GM18511 (cell line): ENCODE measurements at regions not wholly inside any gene's neighbourhood (a gene's known extent, or its start where the extent isn't known, plus 50 kb on each side); places are given as distances from the start of the nearest gene placed in this dataset.
"Not testable (repeated sequence)": the region's sequence is repeated elsewhere in the genome, so short reads cannot be mapped to it uniquely, and the experiment has no call there.

Source experiments
- ATAC-seq: cut with Tn5 transposase; IDR thresholded peaks from one replicate; pipeline ENCODE4 v1.9.1; 2021; ENCODE audit warnings: mild to moderate bottlenecking, moderate library complexity; ENCODE audit not compliant: unreplicated experiment

GRCh38 chr10:62694537-62695126 is 109.9 kb upstream of the ADO start:
- no peak for ATAC-seq

GRCh38 chr10:62696798-62697197 is 107.7 kb upstream of the ADO start:
- ATAC-seq: peak; percentile 52

GRCh38 chr10:62699148-62699547 is 105.4 kb upstream of the ADO start:
- ATAC-seq: no peak

GRCh38 chr10:62704121-62704520 is 100.4 kb upstream of the ADO start:
- not testable (repeated sequence) for ATAC-seq

- no peak for ATAC-seq
Measured at GRCh38 chr10:62705789-62706188, 98.7 kb upstream of the ADO start.

- peak; percentile 76 for ATAC-seq
Measured at GRCh38 chr10:62707810-62708209, 96.7 kb upstream of the ADO start.

GRCh38 chr10:62708569-62708968 is 96.0 kb upstream of the ADO start:
- no peak for ATAC-seq

- no peak for ATAC-seq
Measured at GRCh38 chr10:62709200-62709599, 95.3 kb upstream of the ADO start.

- no peak for ATAC-seq
Measured at GRCh38 chr10:62710182-62710581, 94.3 kb upstream of the ADO start.

DNA sequence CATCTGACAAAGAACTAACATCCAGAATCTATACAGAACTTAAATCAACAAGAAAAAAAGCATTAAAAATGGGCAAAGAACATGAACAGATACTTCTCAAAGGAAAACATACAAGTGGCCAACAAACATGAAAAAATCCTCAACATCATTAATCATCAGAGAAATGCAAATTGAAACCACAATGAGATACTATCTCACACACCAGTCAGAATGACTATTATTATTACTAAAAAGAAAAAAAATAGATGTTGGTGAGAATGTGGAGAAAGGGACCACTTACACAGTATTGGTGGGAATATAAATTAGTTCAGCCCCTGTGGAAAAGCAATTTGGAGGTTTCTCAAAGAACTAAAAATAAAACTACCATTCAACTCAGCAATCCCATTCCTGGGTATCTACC is 89.1 kb upstream of the ADO start:
- no peak for ATAC-seq

- no peak for ATAC-seq
Measured at GRCh38 chr10:62718585-62718984, 85.9 kb upstream of the ADO start.

- ATAC-seq: no peak
Measured at GRCh38 chr10:62719061-62719460, 85.5 kb upstream of the ADO start.

- no peak for ATAC-seq
Measured at GRCh38 chr10:62721687-62722086, 82.8 kb upstream of the ADO start.

DNA sequence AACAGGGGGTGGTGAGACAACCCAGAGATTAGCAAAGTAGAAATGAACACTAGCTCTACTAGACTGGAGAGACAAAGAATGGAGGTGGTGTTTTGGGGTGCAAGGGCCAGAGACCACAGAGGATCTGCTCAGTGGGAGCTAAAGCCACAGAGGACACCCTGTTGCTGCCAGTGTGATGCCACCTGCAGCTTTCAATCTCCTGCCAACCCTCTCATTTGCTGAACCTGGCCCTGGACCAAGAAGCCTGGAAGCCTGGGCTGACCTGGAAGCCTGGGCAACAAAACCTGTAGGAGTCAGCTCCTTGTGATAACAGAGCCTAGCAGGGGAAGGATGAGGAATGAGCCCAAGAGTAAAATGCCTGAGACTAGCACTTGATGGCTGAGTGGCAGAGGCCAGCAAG is 81.1 kb upstream of the ADO start:
- no peak for ATAC-seq

DNA sequence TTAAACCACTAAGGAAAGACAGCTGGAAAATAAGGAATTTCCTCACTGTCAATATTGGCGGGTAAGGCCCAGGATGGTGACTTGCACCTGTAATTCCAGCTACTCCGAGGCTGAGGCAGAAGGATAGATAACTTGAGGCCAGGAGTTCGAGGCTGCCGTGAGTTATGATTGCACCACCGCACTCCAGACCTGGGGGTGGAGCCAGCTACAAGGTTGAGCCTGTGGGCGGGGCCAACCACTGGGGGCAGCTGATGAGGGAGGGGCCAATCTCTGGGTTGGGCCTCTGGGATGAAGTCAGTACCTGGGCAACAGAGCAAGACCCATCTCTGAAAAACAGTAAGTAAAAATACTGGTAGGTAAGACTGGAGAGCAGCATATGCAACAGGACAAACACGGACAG is 80.1 kb upstream of the ADO start:
- no peak for ATAC-seq

GRCh38 chr10:62726142-62726541 is 78.4 kb upstream of the ADO start:
- ATAC-seq: peak; percentile 97

DNA sequence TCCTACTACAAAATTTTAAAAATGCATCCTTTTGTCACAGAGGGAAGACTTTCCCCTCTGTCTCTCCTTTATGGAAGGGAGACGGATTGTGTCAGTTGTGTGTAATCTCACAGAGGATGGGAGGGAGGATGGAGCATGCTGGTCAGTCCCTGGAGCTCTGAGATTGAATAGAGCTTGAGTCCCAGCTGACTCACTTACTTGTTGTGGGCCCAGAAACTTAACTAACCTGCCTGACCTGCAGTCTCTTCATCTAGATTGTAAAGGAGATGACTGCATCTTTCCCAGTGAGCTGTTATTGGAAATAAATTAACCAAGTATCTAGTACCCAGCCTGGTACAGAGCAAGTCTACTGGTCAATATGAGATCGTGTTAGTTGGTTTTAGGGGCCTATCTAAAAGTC is 77.9 kb upstream of the ADO start:
- ATAC-seq: no peak

- no peak for ATAC-seq
Measured at GRCh38 chr10:62727934-62728333, 76.6 kb upstream of the ADO start.

GRCh38 chr10:62728479-62728878 is 76.0 kb upstream of the ADO start:
- no peak for ATAC-seq

- peak; percentile 77 for ATAC-seq
Measured at GRCh38 chr10:62732841-62733653, 71.5 kb upstream of the ADO start.

- peak; percentile 2 for ATAC-seq
Measured at GRCh38 chr10:62733654-62734293, 70.7 kb upstream of the ADO start.

- no peak for ATAC-seq
Measured at GRCh38 chr10:62734781-62735463, 69.6 kb upstream of the ADO start.
